NCI-H446 treated with DMSO at 0.1 percent for 48 hours (cell line): ENCODE measurements at regions not wholly inside any gene's neighbourhood (a gene's known extent, or its start where the extent isn't known, plus 50 kb on each side); places are given as distances from the start of the nearest gene placed in this dataset.
"Not testable (repeated sequence)": the region's sequence is repeated elsewhere in the genome, so short reads cannot be mapped to it uniquely, and the experiment has no call there.

ENCODE experiments used
- DNase-seq: peaks from one replicate; lab custom pipeline; 2025; lab: John Stamatoyannopoulos, UW

DNA sequence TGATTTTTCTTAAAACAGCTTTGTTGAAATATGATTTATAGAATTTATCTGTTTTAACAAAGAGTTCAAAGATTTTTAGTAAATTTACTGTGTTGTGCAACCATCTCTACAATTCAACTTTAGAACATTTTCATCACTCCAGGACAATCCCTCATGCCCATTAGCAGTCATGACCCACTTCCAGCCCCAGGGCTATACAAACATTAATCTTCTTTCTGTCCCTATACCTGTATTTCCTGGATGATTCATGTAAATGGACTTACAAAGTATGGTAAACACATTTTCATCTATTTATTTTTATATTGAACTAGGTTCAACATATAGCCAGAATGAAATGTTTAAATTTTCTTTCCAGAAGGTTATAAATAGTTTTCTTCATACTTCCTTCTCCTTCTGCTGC is 127.8 kb upstream of the CCDC180 start:
- no peak for DNase-seq

DNA sequence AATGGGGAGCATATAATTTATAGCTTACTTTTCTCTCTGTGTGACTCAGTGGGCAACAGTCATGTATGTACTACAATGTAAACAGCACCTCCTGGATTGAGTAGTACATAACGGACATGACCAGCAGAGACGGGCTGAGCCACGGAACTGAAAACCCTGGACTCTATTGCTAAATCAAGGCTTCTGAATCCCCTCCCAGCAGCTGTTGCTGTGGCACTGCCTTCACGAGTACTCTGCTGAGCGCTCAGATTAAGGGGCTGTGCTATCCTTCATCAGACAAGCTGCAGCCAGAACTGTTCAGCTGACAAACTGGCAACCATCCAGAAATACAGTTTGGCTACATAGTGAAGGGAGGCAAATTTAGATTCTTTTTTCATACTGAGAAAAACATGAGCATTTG is 131.3 kb upstream of the CCDC180 start:
- no peak for DNase-seq

DNA sequence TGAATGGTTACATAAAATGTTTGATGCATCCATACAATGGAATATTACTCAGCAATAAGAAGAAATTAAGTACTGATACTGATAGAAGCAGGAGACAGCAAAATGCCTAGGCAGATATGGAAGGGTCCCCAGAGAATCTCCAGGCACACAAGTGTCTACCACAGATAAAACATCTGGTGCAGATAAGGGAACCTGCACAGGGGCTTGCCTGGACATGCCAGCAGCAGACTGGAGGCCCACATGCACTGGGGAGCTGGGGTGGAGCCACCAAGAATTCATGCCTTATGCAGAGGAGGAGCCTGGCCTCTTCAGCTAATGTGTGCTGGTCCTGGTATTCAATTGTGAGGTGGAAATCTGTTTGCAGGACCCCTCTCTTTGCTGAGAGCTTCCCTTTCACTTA is 129.2 kb upstream of the CTSV start:
- DNase-seq, result not testable (repeated sequence)

DNA sequence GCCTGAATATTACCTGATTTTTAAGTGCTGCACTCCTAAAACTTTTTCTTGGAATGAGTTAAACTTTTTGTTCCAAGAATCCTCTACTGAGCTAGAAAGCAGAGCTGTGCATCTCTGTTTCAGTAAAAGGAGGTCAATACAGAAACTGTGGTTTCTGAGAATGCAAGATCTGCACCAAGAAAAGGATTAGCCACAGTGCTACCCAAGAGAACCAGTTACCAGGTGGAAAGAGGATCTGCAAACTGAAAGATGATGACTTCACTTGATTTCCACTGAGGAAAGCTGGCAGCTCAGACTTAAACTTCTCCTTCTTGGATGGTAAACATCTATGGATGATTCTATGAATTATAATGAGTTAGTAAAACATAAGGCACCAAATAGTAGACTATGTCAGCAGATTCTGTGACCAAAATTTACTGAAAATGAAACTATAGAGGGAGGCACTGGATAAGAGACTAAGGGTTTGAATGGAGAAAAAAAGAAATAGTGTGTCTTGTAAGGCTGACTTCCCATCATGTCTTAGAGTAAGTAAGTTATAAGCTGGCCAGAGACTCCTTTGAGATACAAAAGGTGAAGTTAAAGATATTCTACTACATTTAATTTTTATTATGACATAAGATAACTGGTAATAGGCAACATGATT is 127.7 kb upstream of the CTSV start:
- DNase-seq, result not testable (repeated sequence)

DNA sequence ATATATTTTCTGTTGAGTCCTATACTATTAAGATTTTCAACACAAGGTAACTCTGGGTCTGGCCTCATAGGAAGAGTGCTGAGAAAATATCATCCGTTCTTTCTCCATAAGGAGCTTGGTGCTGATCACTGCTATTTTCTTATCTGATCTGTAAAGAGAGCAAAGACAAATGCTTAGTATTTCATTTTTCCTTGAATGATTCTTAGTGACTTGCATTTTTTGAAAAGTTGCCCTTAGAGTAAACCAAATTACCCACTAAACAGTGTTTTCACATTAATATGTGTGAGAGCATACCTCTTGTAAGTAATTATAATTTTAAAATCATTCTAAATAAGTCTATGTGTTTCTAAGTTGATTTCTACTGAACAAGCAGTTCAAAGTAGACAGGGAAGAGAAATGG is 121.3 kb upstream of the CTSV start:
- DNase-seq, result no peak

DNA sequence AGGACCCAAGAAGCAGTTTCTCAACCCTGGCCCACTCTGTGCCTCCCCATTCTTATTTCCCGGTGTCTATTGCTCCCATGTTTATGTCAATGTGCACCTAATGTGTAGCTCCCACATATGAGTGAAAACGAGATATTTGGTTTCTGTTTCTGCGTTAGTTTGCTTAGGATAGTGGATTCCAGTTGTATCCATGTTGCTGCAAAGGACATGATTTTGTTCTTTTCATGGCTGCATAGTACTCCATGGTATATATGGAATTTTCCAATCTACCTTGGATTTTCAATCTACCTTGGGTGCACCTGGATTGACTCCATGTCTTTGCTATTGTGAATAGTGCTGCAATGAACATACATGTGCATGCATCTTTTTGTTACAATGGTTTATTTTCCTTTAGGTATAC is 119.8 kb upstream of the CTSV start:
- DNase-seq, result not testable (repeated sequence)

DNA sequence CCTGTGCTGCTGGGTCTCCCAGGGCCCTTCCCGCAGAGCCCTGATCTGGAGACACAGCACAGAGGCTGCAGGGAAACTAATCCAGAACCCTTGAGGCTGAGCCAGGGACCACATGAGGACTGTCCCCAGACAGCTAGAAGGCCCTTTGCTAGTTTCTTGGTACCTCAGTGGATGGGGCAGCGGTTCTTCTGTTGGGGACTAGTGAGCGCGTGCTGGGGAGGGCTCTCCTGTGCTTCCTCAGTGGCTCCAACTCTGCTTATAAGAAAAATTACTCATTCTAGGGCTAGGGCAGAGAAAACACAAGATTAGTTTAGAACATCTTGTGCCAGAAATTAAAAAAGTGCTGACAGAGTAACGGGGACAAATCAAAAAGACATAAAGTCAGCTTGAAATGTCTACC is 116.5 kb upstream of the CTSV start:
- not testable (repeated sequence) for DNase-seq

DNA sequence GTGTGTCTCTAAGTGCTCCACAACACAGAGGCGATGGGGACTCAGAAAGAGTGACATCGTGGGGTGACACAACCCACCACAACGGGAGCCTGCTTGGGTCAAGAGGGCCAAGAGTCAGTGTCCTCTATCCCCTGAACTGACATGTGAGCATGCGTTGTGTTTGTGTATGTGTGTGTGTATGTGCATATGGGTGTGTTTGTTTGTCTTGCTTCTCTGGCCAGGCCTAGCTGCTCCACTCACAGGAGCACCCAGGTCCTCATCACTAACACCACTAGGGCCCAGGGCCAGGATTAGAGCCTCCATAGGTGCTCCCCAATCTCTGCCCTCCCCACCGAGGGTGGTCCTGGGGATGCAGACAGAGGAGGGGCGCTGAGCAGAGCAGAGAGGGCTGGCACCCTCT is 115.0 kb upstream of the CTSV start:
- no peak for DNase-seq

DNA sequence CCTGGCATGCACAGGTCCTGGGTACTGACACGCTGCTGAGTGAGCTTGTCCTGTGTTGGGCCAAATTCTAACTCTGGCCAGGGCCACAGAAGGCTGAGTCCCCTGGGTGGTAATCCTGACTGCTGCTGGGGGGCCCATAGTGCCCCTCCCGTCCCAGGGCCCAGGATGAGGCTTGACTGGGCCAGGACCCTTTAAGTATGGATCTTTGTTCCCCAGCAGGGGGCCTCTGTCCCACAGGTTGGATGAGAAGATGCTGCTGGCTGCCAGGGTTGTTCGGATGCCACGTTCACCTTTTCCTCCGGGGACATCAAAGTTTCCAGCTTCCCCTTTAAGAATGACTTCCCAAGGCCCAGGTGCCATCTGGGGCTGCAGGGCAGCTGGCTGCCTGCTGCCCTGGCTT is 114.2 kb upstream of the CTSV start:
- not testable (repeated sequence) for DNase-seq

DNA sequence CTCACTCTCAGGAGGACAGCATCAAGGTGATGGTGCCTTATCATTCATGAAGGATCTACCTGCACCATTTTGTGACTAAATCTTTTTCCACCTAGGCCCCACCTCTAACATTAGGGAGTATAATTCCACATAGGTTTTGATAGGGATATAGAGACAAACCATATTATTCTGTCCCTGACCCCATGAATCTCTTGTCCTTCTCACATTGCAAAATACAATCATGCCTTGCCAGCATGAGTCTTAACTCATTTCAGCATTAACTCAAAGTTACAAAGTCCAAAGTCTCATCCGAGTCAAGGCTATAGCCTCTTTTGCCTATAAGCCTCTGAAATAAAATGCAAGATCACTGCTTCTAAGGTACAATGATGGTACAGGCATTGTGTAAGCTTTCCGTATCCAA is 111.5 kb upstream of the CTSV start:
- DNase-seq, result not testable (repeated sequence)

DNA sequence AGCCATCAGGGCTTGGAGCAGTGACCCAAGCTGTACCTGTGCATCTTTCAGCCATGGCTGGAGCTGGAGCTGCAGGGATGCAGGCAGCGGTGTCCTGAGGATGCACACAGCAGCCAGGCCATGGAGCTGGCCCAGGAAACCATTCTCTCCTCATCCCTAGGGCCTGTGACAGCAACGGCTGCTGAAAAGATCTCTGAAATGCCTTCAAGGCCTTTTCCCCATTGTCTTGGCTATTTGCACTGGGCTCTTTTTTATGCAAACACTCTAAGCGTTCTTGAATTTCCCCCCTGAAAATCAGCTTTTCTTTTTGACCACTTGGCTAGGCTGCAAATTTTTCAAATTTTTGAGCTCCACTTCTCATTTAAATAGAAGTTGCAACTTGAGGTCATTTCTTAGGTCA is 109.5 kb upstream of the CTSV start:
- not testable (repeated sequence) for DNase-seq

DNA sequence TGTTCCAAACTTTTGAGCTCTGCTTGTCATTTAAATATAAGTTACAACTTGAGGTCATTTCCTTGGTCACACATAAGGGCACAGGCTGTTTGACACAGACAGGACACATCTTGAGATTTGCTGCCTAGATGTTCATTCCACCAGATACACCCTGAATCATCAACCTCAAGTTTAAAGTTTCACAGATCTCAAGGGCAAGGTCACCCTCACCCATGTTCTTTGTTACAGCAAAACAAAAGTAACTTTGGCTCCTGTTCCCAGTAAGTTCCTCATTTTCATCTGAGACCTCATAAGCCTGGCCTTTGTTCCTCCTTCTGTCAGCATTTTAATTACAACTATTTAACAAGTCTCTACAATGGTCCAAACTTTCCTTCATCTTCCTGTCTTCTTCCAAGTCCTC is 106.7 kb upstream of the CTSV start:
- not testable (repeated sequence) for DNase-seq

DNA sequence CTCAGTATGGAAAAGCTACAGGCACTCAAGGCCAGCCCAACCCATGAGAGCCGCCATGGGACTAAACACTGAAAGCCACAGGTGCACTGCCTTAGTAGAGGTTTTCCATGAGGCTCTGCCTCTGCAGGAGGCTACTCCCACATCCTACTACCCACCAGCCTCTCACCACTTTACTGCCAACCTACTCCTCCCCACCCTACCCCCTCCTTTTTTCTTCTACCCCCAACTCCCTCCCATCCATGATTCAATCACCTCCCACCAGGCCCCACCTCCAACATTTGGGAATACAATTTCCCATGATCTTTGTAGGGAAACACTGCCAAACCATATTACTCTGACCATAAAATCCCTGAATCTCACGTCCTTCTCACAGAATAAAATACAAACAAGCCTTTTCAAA is 101.6 kb upstream of the CTSV start:
- DNase-seq, result no peak

DNA sequence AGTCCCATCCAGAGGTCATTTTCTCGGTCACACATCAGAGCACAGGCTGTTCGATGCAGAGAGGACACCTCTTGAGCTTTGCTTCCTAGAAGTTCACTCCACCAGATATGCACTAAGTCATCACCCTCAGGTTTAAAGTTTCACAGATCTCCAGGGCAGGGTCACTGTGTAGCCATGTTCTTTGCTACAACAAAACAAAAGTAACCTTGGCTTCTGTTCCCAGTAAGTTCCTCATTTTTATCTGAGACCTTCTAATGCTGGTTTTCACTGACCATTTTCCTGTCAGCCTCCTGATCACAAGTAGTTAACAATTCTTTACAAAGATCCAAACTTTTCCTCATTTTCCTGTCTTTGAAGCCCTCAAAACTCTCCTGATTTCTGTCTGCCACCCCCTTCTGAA is 97.5 kb upstream of the CTSV start:
- DNase-seq, result no peak

DNA sequence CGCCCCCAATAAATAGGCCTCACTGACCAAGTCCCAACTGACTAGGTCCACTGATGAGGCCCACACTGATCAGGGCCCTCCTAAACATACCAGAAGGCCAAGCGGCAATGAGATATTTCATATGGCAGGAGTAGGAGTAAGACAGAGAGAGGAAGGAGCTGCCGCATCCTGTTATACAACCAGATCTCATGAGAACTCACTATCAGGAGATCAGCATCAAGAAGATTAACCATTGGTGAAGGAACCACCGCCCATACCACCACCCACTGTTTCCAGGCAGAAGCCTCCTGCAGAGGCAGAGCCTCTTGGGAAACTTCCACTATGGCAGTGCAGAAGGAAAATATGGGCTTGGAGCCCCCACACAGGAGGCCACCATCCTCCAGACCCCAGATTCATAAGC is 95.0 kb upstream of the CTSV start:
- not testable (repeated sequence) for DNase-seq

DNA sequence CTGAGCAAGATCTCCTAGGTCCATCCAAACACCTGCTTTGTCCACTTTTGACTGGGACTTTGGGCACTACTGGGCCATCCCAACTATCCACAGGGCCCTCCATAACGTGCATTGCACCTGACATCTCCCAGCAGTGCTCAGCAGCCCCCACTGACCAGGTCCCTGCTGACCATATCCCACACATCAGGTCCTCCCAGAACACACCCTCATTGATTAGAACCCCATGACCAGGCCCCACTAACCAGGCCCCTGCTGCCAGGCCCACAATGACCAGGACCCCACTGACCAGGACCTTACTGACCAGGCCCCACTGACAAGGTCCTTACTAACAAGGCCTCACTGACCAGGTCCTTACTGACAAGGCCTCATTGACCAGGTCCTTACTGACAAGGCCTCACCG is 93.9 kb upstream of the CTSV start:
- DNase-seq, result no peak

DNA sequence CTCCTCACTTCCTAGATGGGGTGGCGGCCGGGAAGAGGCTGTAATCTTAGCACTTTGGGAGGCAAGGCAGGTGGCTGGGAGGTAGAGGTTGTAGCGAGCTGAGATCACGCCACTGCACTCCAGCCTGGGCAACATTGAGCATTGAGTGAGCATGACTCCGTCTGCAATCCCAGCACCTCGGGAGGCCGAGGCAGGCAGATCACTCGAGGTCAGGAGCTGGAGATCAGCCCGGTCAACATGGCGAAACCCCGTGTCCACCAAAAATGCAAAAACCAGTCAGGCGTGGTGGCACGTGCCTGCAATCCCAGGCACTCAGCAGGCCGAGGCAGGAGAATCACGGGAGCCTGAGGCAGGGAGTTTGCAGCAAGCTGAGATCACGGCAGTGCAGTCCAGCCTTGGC is 91.9 kb upstream of the CTSV start:
- DNase-seq, result not testable (repeated sequence)

DNA sequence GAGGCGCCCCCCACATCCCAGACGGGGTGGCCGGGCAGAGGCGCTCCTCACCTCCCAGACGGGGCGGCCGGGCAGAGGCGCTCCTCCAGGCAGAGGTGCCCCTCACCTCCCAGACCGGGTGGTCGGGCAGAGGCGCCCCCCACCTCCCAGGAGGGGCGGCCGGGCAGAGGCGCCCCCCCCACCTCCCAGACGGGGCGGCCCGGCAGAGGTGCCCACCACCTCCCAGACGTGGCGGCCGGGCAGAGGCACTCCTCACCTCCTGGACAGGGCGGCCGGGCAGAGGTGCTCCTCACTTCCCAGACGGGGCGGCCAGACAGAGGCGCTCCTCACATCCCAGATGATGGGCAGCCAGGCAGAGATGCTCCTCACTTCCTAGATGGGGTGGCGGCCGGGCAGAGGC is 91.4 kb upstream of the CTSV start:
- not testable (repeated sequence) for DNase-seq

DNA sequence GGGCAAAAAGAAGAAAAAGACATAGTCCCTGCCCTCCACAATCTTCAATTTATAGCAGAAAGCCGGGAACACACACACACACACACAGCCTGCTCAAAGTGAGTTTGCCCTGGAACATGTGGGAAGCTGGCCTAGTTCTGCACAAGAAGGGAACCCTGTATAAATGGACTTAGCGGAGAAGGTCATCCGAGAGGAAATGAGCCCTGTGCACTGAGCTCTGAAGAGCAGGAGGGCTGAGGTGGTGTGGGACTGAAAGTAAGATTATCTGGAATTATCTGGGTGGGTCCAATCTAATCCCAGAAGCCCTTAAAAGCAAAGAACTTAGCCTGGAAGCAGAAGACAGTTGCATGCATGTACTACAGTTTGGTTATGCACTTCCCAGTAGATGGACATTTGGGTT is 90.0 kb upstream of the CTSV start:
- DNase-seq, result no peak

DNA sequence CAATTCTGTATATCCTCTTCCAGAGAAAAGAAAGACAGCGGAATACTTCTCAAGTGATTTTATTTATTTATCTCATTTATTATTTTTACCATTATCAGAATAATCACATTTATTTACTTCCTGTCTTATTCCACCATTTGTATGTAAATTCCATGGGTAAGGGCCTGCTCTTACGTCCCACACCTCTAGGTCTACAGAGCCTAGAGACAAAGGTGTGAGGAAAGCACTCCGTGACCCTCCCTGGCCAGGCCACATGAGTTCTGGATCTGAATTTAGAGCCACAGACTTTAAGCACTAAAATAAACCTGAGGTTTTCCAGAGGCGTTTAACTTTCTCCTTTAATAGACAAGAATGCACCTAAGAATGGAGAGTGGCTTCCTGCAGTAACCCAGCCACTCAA is 85.3 kb upstream of the CTSV start:
- no peak for DNase-seq

DNA sequence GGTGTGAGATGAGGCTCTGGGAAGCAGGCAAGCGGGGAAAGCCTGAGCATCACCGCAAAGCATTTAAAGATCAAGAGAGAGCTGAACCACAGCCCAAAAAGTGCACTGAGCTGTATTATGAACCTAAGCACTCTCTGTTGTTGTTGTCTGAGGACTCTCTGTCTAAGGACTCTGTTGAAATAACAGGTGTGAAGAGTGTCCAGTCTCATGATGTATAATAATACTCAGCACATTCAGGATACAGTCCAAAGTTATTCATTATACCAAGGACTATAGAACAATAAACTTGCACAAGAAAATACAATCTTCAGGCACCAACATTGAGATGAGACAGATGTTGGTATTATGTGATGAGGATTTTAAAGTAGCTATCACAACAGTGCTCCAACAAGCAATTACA is 71.8 kb upstream of the CTSV start:
- no peak for DNase-seq

DNA sequence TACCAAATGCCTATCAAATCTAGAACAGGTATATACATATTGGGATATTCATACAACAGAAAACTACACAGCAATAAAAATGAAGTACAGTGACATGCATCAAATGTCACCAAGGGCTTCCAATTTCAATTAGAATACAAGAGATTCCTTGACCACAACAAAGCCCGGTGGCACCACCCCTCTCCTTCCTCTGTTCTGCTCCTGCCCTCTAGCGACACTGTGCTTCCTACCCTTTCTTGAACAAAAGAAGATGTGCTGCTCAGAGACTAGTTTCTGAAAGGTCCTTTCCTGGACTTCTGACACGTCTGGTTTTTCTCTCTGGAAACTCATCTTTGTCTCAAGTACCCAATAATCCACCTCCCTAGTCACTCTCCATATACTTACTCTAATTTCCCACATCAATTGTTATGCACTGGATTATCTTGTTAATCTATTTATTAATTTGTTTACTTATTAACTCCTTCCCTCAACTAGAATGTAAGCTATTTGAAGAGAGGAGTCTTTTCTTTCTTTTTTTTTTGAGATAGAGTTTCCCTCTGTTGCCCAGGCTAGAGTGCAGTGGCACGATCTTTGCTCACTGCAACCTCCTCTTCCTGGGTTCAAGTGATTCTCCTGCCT is 70.4 kb upstream of the CTSV start:
- no peak for DNase-seq

DNA sequence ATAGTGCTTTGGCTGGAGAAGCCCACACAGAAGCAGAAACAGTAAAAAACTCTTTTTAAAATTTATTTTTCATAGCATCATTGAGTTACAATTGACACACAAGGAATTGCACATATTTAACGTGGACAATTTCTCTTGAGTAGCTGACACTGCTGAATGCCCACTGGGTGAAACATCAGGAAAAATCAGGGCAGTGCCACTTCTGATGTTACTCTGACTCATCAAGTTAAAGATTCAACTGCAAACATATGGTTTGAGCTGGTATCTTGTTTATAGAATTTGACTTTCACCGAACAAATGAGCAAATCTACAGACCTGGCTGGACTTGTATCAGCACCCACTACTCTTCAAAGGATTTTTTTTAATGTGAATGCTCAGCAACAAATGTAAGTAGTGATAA is 66.3 kb upstream of the CTSV start:
- not testable (repeated sequence) for DNase-seq
